GM18909 (cell line): ENCODE measurements at regions not wholly inside any gene's neighbourhood (a gene's known extent, or its start where the extent isn't known, plus 50 kb on each side); places are given as distances from the start of the nearest gene placed in this dataset.

Experiments
- ATAC-seq: cut with Tn5 transposase; IDR thresholded peaks from one replicate; pipeline ENCODE4 v1.9.1; 2021; ENCODE audit warnings: mild to moderate bottlenecking; ENCODE audit not compliant: unreplicated experiment, poor library complexity

DNA sequence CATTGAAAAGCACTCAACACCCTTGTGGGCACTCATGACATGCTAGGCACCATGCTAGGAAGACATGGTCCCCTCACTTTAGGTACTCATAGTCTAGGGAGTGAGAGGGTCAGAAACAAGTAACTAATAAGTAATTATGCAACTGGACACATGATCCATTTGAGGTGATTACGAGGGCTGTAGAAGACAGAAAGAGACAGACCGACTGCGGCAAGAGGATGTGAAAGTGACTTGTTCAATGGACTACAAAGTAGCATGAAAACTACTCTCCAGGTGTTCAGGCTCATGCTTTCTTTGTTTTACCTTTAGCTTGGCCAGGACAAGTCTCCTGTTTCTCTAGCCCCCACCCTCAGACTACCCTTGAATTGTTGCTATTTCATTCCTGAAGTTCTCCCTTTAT lies 310.8 kb upstream of the SORL1-AS1 start:
- peak; percentile 82 for ATAC-seq

DNA sequence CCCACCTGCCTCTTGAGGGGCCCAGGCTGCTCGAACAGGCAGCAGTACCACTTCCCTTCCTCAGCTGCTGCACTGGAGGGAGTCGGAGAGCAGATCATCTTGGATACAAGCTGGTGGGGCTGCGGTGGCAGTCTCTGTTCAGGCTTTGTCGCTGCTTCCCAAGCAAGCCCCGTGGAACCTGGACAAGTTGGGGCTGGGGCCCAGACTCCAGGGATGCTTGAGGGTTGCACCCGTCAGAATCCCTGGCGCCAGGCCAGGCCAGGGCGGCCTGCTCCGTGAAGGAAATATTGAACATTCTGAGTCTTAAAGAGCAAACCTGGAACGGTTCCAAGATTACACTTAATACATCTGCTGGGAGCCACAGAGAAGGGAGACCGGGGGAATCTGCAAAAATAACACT lies 310.1 kb upstream of the SORL1-AS1 start:
- no peak for ATAC-seq

DNA sequence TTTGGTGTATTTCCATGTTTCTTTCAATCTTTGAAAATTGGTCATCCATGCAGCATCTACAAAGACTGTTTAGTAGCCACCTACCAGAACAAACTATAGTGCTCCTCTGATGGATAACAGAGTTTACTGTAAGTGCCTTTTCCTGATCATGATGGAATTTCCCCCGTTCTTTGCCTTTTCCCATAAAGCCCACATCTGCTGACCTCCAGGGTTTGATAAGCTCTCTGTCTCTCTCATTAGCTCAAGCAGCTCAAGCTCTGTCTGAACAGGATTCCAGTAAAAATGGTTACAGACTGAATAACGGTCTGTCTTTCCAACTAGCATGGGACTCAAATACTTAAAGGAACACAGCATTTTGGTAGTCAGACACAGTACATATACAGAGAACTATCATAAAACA lies 308.4 kb upstream of the SORL1-AS1 start:
- no peak for ATAC-seq

DNA sequence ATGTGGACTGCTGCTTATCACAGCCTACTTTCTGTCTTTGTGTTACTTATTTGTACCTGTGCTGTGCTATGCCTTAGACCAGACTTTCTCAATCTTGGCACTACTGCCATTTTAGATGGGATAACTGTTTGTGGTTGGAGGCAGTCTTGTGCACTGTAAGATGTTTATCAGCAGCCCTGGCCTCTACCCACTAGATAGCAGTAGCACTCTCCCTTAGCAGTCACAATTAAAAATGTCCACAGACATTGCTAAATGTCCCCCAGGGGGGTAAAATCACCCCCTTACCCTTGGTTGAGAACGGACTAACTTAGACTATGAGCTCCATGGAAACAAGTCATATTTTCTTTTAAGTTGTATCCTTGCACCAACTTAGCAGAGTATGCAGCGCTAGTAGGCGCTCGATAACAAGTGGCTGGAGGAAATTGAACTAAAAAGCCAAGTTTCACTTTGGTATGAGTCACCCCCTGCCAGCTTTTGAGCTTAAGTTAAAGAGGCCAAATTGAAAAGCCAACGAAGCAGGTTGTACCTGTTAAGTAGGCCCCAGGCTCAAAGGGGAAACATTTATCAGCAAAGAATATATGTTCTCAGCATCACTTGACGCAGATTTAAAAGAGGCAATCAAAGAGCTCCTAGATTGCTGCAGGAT lies 304.8 kb upstream of the SORL1-AS1 start:
- ATAC-seq = no peak

DNA sequence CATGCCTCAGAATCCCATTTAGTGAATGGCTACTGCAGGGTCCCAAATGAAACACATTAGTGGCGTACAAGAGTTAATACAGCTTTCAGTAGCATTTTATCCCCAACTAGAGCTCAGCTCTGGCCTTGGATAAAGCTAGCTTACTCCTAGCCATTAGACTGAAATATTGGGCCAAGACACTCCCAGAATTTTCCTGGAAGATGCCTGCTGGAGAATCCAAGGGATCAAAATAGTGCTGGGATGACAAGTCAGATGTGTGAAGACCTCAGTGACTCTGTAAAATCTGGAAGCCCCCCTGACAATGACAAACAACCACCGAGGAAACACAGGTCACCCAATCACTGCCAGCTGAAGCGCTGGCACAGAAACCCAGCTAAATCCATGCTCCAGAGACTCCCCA lies 303.1 kb upstream of the SORL1-AS1 start:
- ATAC-seq = no peak

DNA sequence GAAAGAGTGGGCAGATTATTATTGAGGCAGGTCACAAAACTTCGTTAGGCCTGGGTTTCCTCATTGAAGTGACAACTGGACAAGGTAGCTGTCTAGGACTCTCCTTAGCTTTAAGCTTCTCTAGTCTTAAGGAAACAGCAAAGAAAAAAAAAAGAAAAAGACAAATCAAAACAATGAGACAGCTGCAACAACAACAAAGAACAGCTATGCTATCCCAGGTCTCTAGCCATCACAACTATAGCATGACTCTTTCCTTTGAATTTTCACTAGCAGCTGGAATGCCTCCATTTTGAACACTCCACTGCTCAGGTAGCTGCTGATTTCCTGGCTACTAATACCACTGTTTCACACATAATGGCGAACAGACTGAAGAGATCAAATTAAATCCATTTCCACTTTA lies 302.4 kb upstream of the SORL1-AS1 start:
- no peak for ATAC-seq

DNA sequence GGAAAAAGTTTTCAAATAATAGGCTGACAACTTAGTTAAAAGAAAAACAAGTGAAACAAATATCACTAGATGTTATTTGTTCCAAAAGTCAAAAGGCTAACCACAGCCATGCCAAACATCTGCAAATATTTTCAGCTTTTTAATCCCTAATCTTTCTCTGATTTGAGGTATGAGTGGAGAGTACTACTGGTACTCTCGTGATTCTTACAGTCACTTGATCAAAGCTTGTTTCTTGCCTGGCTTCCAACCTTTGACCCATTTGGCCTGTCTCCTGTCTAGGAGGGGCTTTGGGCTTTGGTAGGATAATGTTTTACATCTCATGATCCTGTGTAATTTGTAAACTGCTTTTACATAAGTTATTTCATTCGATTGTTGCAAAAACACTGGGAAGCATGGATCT lies 301.8 kb upstream of the SORL1-AS1 start:
- no peak for ATAC-seq

DNA sequence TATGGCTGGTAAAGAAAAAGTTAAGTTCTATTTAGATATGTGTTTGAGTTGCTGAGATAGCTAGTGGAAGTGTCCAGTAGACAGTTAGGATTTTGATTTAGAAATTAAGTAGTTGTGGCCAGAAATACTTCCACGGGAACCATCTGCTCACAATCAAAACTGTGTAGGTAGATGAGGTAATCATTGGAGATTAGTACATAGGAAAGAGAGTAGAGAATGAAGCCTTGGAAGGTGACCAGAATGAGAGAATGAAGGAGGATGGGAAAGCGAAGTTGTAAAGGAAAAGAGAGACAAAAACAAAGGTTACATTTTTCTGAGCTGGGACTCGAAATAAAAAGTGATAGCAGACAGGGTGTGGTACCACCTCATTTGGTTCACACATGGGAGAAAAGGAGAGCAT lies 296.9 kb upstream of the SORL1-AS1 start:
- no peak for ATAC-seq

DNA sequence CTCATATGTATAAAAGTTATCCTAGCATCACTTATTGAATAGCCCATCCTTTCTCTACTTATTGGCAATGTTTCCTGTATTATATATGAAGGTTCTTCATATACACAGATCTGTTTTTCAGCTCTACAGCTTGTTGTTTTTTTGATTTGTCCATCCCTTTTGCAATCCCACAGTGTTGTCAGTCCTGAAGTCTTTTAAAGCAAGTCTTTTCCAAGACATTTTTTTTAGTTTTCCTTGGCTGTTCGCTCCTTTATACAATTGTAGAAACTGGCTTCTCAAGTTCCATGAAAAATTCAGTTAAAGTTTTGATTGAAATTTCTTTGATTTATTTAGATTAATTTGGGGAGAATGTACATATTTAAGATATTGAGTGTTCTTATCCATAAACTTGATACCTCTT lies 295.3 kb upstream of the SORL1-AS1 start:
- no peak for ATAC-seq

DNA sequence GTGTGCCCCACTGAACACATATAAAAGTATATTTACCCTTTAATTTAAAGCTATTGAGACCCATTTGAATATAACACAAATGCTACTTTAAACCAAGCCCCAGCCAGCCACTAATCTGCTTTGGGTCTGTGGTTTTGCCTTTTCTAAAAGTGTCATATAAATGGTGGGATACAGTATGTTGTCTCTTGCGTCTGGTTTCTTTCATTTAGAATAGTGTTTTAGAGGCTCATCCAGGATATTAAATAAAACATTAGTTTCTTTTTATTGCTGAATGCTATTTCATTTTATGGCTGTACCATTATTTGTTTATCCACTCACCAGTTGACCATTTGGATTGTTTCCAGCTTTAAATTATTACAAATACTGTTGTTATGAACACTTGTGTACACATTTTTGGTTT lies 290.5 kb upstream of the SORL1-AS1 start:
- no peak for ATAC-seq

DNA sequence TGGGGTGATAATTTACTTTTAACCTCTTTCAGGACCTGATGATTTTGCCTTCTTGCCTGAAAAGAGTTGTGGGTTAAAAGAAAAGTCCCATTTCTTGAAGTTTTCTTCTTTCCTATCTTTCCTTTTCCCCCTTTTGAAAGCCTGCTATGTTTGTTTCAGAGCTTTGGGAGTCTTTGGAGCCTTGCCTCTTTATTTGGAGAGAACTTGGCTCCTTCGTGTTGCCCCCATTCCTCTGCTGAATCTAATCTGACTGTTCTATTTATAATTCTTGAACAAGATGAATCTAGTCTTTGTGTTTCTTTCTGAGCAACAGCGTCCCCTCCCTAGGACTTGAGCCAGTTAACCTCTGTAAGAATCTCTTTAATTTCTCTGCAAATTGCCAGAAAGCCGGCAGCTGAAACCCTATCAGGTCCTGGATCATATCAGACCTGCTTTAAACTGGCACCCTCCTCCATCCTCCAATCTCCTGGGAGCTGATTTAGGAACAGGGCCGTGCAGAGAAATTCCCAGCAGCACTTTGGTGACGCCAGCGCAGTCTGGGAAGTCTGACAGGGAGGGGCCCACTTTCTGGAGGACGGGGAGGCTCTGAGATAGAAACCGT lies 289.1 kb upstream of the SORL1-AS1 start:
- ATAC-seq = no peak

DNA sequence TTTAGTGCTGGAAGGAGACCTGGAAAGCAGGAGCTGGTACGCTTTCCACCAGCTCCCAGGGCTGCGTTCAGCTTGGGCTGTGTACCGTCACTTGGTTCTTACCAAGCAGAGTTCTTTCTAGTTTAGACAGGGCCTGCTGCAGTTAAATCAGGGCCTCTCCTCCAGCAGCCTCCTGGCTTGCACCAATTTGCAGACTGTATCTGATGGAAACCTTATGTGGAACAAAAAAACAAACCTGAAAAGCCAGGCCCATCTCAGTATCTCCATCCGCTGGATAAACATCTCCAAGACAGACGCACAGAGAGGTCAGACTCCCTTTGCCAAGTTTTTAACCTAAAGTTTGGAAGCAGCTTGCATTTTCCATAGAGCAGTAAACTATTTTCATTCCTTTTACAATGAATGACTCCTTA lies 288.6 kb upstream of the SORL1-AS1 start:
- ATAC-seq = no peak

DNA sequence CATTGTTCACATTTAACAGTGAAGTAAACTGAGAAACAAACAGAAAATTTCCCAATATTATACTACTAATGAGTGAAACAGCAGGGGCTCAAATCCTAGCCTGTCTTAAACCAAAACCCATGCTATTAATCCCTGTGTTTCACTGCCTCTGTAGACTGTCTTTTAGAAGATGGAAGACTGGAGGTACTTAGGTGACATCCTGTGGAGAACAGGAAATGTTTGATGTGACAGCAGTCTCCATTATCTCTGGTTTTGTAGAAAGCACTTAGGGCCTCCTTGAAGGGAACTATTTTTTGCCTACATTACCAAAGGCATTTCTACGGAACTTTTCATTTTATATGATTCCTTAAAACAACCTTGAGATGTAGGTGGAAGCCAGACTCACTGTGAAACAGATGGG lies 288.1 kb upstream of the SORL1-AS1 start:
- ATAC-seq = no peak

DNA sequence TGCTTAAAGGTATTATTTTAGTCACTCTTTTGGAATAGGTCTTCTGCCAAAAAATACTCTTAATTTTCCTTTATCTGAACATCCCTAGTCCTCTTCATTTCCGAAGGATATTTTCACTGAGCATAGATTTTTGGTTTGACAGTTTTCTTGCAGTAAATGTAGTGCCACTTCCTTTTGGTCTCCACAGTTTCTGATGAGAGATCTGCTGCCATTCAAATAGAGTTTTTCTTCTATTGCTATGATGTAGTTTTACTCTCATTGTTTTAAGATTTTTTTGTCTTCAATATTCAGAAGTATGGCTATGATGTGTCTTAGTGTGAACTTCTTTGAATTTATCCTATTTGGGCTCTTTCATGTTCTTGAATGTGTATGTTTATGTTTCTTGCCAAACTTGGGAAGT lies 281.1 kb upstream of the SORL1-AS1 start:
- no peak for ATAC-seq

DNA sequence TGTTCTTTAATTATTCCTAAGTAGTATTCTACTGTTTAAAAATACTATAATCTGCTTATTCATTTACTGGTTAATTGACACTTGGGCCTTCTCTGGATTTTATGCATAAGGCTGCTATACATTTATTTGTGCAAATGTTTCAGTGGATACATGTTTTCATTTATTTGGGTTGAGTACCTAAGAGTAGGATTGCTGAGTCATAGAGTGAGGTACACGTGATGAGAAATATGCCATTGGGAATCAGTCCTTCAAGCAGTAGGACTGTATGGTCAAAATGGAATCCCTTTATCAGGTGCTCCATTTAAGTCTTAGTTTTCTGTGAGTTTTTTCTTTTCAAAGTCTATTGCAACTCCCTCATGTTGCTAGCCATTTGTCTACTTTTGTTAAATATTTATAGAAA lies 275.2 kb upstream of the SORL1-AS1 start:
- no peak for ATAC-seq

DNA sequence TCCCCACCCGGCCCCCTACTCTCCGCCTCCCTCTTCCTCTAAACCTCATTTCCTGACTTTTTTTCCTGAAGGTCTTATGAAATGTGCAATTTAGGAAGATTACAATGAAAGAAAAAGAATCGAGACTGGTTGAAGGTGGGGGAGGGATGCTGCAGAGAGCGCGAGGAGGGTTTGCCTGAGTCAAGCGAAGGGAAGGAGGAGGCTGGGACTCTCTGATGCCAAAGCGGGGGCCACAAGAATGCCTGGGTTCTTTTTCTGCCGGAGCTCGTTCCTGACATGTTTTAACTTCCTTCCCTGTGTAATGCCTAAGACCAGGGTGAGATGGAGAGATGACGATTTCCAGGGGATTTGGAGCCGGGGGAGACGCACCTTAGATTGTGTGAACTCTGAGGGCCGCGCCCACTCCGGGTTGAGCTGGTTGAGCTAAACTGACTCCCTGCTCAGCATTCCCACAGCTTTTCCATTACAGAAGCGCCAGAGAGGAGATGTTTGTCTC lies 270.5 kb upstream of the SORL1-AS1 start:
- no peak for ATAC-seq

DNA sequence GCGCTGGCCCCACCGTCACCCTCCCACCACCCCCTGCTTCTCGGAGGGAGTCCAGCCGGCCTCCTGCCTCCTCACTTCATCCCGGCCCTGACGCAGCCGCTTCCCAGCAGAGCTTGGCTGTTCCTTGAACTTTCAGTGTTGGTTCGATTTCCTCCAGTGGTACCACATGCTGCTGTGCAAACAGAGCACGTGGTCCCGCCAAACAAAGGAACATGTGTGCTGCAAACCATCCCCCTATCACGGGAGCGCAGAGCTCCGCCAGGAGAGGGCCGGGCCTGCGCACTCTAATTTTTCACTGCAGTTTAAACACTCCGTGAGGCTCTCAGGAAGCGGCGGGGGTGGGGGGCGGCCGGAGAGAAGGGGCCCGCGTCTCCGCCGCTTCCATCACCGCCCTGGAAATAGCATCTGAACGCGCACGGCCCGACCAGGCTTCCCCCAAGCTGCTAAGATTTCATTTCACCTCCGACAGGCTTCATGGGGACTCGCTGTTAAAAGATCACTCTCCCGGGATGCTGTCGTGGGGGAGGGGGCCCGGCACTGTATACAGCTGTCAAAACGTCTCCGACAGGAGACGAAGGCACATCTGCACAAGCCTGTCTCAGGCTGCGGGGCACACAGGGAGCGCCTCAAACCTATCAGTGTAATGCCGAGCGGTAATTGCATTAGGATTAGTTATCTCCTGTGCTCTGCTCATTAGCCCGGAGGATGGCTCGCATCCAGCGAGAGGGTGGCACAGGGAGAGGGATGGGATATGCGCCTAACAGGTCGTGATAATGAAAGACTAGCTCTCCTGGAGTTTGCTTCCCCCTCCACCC lies 269.9 kb upstream of the SORL1-AS1 start:
- no peak for ATAC-seq

DNA sequence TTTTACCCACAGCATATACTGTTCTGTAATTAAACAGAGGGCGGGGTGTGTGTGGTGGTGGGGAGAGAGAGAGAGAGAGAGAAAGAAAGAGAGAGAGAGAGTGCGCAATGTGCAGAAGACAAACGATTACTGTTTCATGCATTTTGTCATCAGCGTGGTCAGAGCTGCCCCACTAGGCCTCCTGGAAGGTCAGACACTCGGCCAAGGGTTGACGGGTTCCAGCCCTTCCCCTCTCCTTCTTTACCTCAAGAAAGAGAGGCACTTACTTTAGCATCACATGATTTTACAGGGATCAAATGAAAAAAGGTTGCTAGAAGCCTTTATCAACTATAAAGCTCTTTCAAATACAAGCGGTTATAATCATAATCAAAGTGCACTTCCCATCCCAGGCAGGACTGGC lies 269.2 kb upstream of the SORL1-AS1 start:
- ATAC-seq = no peak

DNA sequence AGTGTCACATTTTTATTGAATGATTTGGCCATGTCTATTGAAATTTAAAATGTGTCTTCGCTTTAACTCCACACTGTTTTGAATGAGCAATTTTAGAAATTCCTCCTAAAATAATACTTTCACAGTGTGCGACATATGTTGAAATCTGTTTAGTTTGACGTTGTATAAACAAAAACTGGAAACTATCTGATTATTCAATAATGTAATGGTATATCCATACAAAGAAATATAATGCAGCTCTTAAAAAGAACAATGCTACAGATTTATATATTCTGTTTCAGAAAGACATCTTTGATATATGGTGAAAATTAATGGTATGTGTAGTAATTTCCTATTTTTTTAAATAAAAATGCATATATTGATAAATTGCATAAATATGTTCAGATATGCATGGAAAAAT lies 268.7 kb upstream of the SORL1-AS1 start:
- no peak for ATAC-seq

DNA sequence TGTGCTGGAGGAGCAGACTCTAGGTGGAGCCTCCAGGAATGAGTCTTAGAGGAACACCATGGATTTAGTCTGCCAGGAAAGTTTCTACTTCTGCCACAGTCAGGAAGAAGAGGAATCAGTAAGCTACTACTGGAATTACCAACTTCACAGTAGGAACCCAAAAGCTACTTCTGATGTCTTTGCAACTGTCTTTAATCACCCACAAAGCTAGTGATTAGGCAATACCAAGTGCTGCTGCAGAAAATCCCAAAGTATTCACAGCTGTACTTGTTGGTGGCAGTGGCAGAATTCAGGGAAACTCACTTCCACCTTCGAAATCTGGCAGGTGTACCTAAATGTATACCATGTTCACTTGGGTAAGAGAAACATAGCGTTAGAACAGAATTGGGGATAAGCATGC lies 264.5 kb upstream of the SORL1-AS1 start:
- no peak for ATAC-seq

DNA sequence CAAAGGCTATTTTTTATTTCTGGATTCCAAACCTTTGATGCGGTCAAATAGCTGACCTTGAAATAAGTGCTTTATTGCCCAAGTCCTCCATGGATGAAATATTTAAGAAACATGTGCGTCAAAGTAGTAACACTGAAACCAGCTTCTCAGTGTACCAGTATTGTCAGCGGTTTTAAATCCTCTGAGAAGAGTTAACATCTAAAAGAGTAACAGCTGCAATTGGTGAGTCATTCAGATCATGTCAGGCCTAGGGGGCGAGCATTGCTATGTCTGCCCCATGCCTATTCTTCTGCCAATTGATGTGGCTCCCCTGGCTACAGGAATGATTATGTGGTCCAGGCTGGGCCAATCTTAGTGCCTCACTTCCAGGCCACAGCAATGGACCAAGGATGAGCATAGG lies 263.3 kb upstream of the SORL1-AS1 start:
- ATAC-seq = no peak

DNA sequence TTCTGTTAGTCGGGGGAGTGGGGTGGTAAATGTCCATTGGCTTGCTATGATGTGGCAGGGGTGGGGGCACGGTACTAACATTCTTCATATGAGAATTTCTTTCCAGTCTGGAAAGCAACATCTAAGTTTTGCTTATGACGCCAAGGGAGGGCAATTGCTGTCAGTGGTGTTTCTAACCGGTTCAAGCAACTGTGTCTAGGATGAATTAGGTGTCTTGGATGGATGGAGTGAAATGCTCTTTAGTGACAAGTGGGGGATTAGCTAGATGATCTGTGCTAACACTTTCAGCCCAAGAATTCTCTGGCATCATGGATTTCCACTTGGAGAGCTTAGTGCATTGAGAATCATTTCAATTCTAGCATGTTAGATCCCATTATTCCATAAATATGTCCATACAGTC lies 262.6 kb upstream of the SORL1-AS1 start:
- no peak for ATAC-seq
